Glutamatergic neuron (in vitro differentiated cells): ENCODE measurements at regions not wholly inside any gene's neighbourhood (a gene's known extent, or its start where the extent isn't known, plus 50 kb on each side); places are given as distances from the start of the nearest gene placed in this dataset.

Experiments
- DNase-seq: peaks from one replicate; pipeline ENCODE4 v3.0.0; 2022
- H3K27ac Mint-ChIP-seq: one replicate; pipeline ENCODE4 v1.8.0; 2020; ENCODE audit warnings: mild to moderate bottlenecking, mixed read lengths, inconsistent platforms; ENCODE audit not compliant: unreplicated experiment
- H3K27me3 Mint-ChIP-seq: one replicate; pipeline ENCODE4 v1.8.0; 2020; ENCODE audit warnings: mild to moderate bottlenecking, moderate library complexity, mixed read lengths, inconsistent platforms; ENCODE audit not compliant: unreplicated experiment
- H3K36me3 Mint-ChIP-seq: one replicate; pipeline ENCODE4 v1.8.0; 2020; ENCODE audit warnings: mild to moderate bottlenecking, mixed read lengths, inconsistent platforms; ENCODE audit not compliant: unreplicated experiment
- H3K4me1 Mint-ChIP-seq: one replicate; pipeline ENCODE4 v1.8.0; 2020; ENCODE audit warnings: mild to moderate bottlenecking, low read depth, mixed read lengths, inconsistent platforms; ENCODE audit not compliant: unreplicated experiment
- H3K4me3 Mint-ChIP-seq: one replicate; pipeline ENCODE4 v1.8.0; 2020; ENCODE audit warnings: mild to moderate bottlenecking, mixed read lengths, inconsistent platforms; ENCODE audit not compliant: unreplicated experiment
- H3K9me3 Mint-ChIP-seq: one replicate; pipeline ENCODE4 v1.8.0; 2020; ENCODE audit warnings: mild to moderate bottlenecking, moderate library complexity, mixed read lengths, inconsistent platforms; ENCODE audit not compliant: unreplicated experiment
- TF ChIP-seq, protein P1 (sequence below): fragments of 200-600 bp; sonication (generic); IDR thresholded peaks from one replicate; pipeline ENCODE4 v1.5.0; 2021; ENCODE audit not compliant: partially characterized antibody, unreplicated experiment

DNA sequence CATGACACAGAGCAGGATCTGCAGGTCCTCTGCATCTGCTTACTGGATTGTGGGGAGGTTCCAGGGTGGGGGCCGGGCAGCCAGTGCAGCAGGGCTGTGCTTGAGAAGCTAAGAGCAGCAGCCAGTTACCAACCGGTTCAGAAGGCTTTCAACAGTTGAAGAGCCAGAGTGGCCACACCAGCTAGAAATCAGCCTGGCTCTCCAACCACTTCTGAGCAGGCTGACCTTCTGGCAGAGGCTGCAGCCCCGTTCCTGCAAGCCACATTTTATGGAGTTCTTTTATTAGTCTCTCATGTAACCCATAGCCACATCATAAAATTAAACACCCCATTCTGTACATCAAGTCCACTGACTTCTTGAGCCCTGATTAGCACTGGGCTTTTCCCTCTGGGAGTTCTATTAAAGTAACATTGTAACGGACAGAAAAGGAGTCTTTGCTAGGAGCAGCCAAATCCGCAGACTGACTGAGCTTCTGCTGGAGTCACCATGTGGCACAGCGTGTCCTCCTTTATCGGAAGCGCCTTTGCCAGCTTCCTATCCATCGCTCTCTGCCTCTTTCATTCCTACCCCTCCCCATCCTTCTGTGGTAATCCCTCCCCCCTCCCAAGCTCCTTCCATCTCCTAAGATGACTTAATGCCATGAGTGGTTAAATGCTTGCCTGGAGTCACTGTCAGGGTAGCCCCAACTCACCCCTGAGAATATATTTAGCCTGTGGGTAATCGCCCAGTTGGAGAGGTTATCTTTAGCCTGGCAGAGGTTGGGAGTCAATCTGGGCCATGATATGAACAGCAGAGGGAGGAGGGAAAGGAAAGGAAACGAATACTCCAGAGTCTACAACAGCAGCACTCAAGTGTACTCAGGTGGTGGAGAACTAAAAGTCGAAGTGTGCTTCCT is 138.5 kb upstream of the HES1 start:
- TF ChIP-seq, protein P1, sequence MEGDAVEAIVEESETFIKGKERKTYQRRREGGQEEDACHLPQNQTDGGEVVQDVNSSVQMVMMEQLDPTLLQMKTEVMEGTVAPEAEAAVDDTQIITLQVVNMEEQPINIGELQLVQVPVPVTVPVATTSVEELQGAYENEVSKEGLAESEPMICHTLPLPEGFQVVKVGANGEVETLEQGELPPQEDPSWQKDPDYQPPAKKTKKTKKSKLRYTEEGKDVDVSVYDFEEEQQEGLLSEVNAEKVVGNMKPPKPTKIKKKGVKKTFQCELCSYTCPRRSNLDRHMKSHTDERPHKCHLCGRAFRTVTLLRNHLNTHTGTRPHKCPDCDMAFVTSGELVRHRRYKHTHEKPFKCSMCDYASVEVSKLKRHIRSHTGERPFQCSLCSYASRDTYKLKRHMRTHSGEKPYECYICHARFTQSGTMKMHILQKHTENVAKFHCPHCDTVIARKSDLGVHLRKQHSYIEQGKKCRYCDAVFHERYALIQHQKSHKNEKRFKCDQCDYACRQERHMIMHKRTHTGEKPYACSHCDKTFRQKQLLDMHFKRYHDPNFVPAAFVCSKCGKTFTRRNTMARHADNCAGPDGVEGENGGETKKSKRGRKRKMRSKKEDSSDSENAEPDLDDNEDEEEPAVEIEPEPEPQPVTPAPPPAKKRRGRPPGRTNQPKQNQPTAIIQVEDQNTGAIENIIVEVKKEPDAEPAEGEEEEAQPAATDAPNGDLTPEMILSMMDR = no peak
- H3K9me3 Mint-ChIP-seq = peaks cover 2% of the 10 kb centered on the region
- H3K36me3 Mint-ChIP-seq = no peaks in the 10 kb centered on the region
- no peak overlapping the region for H3K27ac Mint-ChIP-seq
- H3K4me3 Mint-ChIP-seq = no peak overlapping the region
- no peak for DNase-seq
- H3K27me3 Mint-ChIP-seq = no peaks in the 10 kb centered on the region
- peaks cover 11% of the 10 kb centered on the region for H3K4me1 Mint-ChIP-seq

DNA sequence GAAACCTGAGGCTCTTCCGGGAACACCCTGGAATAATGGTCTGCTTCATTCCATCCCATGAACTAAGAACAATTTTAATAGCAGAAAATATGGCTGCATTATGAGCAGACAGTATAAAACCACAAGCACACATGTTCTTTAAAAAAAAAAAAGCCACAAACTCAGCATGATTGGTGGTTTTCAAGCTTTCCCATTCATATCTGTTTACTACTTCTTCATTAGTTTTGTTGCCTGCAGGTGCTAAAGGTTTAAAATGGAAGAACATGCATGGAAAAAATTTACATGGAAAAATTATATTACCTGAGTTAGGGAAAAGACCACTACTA is 137.9 kb upstream of the HES1 start:
- peaks cover 11% of the 10 kb centered on the region for H3K4me1 Mint-ChIP-seq

DNA sequence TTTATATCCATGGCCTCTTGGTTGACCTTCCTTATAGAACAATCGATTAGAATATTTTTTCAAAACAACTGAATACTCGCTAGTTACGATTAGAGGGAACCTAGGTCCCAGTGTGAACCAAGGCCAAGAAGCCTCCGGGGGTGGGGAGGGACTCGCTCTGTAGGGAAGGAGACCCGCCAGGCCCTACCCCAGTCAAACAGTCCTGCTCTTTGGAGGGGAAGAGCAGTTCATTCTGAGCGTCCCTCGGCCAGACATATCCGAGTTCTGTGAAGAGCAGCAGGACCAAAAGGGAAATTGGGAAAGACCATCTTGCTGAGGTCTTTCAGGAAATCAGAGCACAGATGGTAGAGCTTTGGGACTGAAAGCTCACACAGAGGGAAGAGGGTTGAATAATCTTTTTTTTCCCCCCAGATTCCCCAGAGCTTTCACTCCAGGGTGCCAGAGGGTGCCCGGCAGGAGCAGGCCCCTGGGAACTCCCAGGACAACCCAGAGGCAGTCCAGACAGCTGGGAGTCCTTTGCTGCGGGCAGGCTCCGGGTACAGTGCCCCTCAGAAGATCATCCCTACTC is 137.2 kb upstream of the HES1 start:
- Mint-ChIP-seq H3K27ac (no peak overlapping the region), H3K4me3 (no peak overlapping the region)
- TF ChIP-seq, protein P1 = no peak

More for the DNA sequence above, 137.9 kb upstream of the HES1 start:
- H3K36me3 Mint-ChIP-seq = no peaks in the 10 kb centered on the region
- TF ChIP-seq, protein P1 = no peak
- no peak for DNase-seq
- no peak overlapping the region for H3K27ac Mint-ChIP-seq
- no peak overlapping the region for H3K4me3 Mint-ChIP-seq
- peaks cover 2% of the 10 kb centered on the region for H3K9me3 Mint-ChIP-seq
- H3K27me3 Mint-ChIP-seq = no peaks in the 10 kb centered on the region

DNA sequence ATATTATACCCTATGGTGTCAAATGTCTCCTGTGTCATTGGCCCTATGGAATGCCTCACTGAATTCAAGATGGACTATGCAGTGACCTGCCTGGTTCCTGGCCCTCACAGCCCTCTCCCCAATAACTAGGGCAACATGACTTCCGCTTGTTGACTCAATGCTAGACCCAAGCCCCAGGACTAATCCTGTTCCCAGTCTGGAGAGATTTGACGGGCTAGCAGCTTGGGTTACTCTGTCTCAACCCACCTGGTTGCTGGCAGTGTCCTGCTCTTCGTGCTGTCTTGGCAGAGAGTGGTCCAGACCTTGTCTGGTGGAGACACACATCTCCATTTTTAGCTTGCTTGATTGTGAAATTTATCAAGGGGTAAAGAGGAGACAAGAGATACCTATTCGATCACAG is 135.8 kb upstream of the HES1 start:
- Mint-ChIP-seq H3K4me3 (no peak overlapping the region), H3K27ac (peak overlapping the region; percentile 1), H3K27me3 (peaks cover 4% of the 10 kb centered on the region), H3K4me1 (peaks cover 20% of the 10 kb centered on the region), H3K36me3 (no peaks in the 10 kb centered on the region), H3K9me3 (peaks cover 2% of the 10 kb centered on the region)
- TF ChIP-seq, protein P1 = no peak
- no peak for DNase-seq

More for the DNA sequence above, 137.2 kb upstream of the HES1 start:
- DNase-seq = no peak
- Mint-ChIP-seq H3K9me3 (peaks cover 2% of the 10 kb centered on the region), H3K27me3 (peaks cover 3% of the 10 kb centered on the region), H3K36me3 (no peaks in the 10 kb centered on the region), H3K4me1 (peaks cover 14% of the 10 kb centered on the region)

DNA sequence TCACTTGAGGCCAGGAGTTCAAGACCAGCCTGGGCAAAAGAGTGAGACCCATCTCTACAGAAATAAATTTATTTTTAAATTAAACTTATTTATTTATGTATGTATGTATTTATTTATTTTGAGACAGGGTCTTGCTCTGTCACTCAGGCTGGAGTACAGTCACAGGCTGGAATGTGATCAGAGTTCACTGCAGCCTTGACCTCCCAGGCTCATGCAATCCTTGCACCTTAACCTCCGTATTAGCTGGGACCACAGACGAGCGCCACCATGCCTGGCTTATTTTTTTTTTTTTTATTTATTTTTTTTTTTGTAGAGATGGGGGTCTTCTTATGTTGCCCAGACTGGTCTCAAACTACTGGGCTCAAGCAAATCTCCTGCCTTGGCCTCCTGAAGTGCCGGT is 135.2 kb upstream of the HES1 start:
- no peaks in the 10 kb centered on the region for H3K36me3 Mint-ChIP-seq
- no peak overlapping the region for H3K27ac Mint-ChIP-seq
- DNase-seq = no peak
- TF ChIP-seq, protein P1 = no peak
- H3K4me1 Mint-ChIP-seq = peaks cover 26% of the 10 kb centered on the region
- H3K27me3 Mint-ChIP-seq = peaks cover 4% of the 10 kb centered on the region
- H3K9me3 Mint-ChIP-seq = peaks cover 2% of the 10 kb centered on the region
- H3K4me3 Mint-ChIP-seq = no peak overlapping the region
